ENCODE measurements at regions not wholly inside any gene's neighbourhood (a gene's known extent, or its start where the extent isn't known, plus 50 kb on each side); places are given as distances from the start of the nearest gene placed in this dataset.

DNA sequence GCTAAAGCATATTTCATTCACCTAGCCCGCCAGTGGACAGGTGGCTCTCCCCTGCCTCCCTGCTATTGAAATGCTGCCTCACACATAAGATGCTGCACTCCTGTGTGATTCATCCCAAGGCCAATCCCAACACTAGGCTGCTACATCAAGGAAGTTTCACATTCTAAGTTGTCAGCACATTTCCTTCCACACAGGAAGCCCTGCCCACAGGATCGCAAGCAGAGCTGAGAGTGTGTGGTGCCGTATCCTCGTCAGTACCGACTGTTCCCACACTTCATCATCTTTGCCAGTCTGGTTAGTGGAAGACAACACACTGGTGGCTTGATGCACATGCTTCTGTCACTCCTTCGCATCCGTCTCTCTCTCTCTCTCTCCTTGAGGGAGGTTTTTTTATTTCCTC is 194.3 kb upstream of the PPP2R2D start:
- DNase-seq: no peak

DNA sequence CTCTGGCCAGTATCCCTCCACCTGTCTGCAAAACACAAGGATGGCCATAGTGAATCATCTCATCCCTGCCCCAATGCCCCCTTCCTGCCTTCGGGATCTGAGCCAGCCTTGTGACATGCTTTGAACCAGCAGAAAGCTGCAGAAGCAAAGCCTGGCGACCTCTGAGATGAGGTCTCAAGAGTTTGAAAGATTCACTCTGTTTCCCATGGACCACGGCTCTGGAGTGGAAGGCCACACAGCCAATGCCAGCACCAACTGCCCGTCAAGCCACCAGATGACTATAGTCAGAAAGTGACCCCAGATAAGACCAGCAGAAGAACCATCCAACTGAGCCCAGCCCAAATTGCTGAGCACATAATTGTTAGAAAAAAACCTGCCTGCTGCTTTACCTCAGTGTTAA is 193.9 kb upstream of the PPP2R2D start:
- no peak for DNase-seq

DNA sequence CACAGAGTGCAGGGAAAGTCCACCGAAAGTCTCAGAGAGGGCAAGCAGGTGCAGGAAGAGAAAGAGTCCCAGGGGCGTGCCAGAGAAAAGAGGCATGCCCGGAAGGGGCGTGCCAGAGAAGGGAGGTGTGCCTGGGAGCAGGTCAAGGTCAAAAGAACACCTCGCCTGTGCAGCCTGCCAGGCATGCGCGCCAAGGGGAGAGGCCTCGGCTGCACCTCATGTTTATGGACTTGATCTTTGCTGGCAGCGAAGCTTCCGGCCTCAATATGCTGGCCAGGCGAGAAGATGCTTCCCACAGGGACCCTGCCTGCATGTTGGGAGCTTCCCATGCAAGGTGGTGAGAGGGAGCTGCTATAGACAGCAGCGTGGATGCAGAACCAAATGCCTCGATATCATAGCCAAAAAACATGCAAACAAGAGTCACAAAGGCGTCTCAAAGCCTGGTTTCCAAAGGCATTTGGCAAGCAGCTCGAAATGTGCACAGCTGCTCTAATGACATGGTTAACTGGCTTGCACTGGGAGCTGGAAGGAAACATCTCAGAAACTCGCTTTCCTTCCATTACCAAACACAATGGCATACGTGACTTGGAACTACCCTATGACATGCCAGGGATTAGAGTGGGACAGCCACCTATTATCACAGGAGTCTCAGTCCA is 192.5 kb upstream of the PPP2R2D start:
- peak; percentile 32 for DNase-seq

DNA sequence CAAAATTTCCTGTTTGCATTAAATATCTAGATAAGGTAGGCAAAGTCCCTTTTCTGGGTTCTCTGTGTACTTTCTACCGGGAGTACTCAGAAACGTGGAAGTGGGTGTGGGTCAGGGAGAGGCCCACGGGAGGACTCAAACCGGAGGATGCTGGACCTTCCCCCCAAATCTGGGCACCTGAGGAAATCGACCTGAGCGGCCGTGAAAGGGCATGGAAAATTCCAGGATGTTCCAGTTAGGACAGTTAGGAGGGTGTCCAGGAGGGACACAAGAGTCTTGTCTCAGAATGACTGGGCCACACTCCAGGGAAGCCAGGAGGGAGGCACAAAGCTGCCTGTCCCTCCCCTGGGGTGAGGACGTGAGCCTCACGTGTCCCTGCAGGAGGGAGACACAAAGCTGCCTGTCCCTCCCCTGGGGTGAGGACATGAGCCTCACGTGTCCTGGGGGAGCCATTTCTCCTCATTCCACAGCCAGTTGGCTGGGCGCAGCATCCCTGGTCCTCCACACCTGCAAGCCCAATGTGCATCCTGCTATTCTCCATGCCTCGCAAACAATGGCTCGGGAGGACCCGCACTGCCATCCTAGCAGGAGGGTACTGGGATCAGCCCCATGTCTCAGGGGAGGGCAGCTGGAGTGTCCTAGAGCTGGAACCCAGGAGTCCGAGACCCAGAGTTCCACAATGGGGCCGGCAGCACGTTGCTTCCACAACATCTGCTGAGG is 190.5 kb upstream of the PPP2R2D start:
- no peak for DNase-seq

DNA sequence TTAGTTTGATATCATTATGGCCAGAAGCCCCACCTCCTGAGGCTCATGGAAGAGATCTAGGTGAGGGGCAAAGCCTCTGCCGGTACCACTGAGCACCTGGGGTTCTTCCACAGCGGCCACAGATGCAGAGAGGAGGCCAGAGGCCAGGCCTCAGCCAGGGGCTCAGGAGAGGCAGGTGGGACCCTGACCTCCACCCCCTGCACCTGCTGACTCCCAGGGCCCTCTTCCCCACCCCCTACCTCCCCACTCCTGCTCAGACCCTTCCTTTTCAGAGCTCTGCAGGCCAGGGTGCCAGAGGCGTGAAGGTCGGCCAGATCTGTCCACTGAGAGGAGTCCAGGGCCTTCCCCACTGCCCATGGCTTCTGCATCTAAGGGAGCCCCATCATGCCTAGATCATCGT is 178.7 kb upstream of the PPP2R2D start:
- no peak for DNase-seq

DNA sequence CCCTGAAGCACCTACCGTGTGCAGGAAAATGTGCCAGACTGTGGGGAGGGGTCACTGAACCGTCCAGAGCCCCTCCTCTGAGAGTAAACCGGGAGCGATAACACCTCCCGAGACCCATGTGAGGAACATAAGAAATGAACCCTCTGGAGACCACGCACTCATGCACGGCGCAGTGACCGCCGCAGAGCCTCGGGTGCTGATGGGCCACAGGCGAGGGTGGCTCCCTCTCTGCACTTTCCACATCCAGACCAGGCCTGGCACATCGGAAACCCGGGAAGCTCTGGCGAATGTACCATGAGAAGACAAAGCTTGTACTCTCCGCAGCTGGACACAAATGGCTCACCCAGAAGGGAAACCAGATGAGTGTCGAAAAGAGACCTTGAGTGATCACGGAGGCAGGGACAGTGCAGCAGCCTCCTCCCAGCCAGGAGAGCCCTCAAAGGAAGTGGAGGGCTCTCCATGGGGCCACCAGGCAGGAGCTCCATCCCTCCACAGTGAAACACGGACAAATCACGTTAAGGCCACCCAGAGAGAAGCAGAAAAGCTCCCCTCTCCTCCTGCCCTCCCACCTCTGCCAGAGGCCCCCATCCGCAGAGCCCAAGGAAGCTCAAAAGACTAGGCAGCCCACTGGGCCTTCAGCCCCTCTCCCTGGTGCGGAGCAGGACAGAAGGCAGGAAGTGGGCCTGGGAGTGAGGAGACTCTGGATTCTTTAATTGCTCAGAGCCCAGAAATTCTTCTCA is 178.1 kb upstream of the PPP2R2D start:
- DNase-seq: no peak

DNA sequence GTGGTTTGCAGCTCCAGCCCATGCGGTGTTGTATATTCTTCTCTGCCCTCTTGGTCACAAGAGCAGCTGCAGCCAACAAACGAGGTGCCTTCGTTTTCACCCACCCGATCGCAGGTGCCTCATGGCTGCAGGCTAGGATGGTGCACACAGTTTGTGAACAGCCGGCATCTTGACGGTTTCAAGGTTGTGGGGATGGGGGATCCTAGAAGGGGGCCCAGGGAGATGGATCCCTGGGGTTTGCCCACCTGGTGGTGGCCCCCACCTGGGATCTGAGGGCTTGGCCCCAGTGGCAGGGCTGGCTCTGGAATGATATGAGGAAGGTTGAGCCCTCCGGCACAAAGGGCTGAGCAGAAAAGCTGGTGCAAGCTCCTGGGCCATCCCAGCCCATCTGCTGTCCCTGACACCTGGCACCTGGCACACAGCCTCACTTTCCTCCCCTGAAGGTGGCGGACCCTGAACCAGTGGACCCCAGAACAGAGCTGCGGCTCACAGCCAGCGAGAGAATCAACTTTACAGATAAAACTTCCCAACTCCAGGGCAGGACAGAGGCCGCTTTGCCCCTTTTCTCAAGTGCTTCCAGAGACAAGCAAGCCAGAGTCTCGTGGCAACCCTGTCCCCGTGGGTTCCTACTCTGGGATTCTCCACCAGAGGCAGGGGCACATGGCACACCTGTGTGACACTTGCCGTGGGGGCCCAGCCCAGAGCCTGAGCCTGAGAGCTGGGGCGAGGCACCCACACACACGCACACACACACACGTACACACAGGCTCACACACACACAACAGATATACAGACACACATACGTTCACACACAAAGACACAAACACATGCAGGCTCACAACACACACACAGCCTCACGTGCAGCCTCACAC is 177.3 kb upstream of the PPP2R2D start:
- DNase-seq: no peak

DNA sequence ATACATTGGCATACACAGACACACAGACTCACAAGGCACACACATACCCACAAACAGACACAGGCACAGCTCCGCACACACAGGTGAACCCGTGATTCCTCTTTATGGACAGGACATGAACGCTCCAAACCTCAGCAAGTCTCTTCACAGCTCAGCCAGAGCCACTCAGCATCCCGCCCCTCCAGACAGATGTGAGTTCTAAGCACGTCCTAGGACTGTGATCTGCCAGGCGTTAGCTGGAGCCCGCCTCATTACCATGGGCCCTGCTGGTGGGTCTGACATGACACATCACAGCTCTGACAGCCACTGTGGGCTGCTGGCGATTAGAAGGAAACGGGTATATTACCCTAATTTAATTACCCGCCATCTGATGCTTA is 176.7 kb upstream of the PPP2R2D start:
- no peak for DNase-seq

DNA sequence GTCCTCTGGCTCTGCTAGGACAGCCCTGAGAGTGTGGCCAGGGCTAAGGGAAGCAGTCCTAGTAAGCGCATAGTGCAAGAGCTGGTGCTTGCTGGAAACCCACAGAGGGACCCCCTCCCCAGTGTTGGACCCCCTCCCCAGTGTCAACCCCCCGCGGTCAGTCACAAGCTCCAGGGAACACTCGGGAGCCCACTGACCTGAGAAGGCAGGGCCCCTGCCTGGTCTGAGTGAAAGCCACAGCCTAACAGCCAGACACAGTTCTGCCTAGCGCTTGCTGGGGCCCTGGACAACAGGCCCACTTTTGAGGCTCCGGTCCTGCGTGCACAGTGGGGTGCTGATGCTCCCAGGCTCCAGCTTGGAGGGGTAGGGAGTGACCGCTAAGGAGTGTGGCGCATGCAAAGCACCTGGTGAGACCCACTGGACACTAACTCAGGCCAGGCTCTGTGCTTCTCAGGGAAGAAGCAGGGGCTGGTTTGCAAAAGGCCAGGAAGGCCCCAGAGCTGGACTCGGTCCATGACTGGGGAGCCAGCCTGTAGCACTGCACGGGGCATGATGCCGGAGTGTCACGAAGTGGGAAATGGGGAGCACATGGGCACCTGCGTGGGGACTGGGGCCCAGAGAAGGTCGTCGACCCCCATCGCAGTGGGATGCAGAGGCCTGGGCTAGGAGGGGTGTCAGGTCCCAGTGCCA is 175.8 kb upstream of the PPP2R2D start:
- DNase-seq: no peak

DNA sequence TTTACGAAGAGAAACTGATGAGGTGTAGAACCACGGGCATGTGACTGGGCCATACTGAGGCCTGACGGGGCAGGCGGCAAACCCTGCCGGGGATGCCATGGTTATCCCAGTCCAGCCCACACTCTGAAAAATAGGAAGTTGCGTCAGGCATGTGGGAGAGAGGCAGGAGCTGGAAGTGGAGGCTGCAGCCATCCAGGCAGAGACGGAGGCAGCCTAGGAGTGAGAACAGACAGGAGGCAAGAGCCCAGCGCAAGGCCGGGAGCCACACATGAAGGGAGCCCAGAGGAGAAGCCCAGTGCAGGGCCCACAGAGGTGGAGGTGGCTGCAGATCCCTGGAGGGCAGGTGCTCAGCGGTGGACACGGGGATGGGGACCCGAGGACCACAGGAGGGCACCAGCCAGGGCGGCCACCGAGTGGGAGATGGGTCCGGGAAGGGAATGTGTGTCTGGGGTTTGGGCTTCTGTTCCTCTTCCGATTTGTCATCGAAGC is 175.2 kb upstream of the PPP2R2D start:
- DNase-seq: no peak

DNA sequence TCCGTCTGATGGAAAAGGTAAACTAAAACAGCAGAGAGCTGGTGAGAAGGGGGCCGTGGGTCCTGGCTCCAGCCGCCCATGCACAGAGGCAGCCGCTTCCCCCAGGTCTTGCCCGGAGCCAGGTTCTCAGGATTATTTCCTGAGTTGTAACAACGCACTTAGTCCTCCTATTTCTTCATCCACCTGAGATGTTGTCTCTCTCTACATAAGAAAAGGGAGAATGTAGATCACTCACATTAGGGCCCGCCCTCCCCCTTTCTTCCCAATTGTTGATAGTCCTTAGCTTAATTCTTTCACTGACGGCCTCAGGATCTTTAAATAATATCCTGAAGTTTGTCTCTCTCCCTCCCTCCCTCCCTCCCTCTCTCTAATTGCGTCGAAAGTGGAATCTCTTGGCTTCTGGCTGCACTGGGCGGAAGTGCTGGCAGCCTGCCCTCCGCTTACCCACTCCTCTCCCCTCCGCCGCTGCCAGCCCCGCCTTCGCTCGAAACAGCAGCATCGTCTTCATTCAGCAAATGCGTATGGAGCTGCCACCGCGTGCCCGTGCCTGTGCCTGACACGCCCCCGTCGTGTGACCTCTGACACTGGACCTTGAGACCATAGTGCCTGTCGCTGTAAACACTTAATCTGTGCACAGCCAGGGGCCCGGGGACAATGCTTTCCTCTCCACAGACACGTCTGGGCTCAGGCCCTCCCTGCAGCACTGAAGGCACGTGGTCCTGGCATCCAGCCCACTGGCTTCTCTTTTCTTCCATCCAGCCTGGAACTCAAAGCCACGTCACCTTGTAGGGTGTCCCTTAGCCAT is 174.5 kb upstream of the PPP2R2D start:
- peak; percentile 76 for DNase-seq

DNA sequence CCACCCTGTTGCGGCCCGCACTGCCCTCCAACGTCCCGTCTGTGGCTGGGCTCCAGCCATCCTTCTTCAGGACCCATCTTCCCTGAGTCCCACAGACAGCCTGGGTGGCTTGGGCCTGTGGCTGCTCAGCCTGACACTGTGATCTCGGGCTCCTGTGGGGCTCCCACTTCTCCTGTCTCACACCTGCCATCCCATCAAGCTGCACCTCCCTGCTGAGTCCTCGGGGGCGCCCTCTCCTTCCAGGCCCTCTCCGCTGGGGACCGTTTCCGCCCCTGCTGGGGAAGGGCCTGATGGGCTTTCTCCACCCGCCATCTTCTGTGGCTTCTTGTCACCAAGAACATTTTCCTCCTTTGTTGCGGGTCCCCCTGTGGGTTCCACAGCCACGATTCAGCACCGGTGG is 173.8 kb upstream of the PPP2R2D start:
- DNase-seq: no peak

DNA sequence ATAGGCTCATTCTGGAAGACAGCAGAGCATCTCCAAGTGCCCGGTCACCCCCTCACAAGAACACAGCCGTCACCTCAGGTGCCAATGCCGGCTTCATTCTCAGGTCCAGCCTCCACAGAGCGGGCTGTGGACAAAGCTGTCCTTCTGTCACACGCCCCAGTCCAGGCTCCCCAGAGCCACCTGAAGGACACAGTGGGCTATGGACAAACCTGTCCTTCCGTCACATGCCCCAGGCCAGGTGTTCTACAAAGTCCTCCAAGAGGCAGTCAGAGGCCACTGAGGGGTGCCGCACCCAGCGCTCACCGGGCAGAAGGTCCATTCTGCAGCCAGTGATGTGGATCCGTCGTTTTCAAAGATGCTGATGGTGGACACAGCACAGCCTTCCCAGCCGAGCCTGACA is 173.2 kb upstream of the PPP2R2D start:
- no peak for DNase-seq

DNA sequence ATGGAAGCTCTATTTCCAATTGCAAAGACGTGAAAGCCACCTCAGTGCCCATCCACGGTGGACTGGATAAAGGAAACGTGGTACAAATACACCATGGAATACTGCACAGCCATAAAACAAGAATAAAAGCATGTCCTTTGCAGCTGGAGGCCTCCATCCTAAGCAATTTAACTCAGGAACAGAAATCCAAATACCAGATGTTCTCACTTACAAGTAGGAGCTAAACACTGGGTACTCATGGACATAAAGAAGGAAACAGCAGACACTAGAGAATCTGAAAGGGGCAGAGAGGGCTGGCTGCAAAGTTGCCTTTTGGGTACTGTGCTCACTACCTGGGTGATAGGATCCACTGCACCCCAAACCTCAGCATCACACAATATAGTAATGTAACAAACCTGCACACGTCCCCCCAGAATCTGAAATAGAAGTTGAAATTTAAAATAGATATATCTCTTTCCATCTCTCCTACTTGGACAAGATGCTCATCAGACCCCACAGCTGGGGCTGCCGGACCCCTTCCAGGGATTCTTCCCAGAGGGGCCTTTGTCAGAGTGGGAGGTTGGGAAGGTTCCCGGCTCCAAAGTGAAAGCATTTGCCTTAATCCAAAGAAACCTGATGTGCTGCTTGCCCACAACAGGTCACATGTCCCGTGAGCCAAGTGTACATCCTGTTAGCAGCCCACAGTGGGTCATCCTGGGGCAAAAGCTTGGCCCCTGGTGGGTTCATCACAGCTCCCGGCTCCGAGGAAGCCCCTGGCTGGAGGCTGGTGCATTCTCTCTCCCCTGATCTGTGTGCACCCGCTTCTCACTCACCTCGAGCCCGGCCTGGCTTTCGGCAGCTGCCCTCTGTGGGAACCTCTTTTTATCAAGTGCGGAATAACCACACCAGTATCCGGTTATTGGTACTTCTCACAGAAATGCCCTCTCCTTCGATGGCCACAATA is 172.3 kb upstream of the PPP2R2D start:
- peak; percentile 46 for DNase-seq

DNA sequence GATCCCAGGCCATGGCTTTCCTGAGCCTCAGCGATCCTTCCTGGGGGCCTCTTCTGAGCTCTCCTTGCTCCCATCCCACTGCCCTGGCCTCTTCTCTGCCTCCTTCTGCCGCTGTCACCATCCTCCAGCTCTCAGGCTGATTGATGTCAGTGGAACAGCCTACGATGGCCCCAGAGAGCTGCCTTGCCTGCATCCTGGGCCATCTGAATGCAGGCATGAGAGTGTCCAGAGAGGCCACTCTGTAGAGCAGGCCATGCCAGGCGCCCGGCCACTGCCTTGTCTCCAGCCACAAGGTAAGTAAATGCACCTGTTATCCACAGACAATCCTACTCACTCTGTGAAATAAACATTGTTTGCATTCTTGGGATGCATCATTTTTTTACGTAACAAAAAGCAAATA is 171.4 kb upstream of the PPP2R2D start:
- DNase-seq: no peak

DNA sequence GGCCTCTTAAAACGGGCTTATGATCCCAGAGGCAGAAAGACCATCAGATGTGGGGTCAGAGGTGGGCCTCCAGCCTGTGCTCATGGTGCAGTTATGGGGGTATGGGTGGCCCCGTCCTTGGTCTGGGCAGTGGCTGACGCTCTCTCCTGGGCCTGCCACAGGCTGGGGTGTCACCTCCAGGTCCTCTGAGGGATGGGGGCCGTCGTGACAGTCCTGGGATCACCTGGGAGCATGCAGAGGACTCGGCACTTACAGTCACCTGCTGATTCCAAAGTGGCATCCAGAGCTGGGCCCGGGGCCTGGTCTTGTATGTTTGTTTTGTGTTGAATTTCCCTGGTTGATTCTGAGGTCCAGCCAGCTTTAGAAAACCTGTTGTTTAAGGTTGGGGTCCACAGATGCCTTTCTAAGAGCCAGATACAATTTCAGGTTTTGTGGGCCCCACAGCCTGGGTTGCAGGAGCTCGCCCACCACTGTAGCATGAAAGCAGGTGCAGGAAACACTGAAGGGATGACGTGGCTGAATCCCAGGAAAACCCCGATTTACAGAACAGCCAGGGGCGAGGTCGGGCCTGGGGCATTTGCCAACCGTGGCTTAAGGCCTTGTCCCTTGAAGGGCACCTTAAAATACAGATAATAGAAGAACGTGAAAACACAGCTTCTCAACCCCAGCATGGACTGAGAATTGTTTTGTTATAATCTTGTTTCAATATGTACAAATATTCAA is 170.7 kb upstream of the PPP2R2D start:
- no peak for DNase-seq

DNA sequence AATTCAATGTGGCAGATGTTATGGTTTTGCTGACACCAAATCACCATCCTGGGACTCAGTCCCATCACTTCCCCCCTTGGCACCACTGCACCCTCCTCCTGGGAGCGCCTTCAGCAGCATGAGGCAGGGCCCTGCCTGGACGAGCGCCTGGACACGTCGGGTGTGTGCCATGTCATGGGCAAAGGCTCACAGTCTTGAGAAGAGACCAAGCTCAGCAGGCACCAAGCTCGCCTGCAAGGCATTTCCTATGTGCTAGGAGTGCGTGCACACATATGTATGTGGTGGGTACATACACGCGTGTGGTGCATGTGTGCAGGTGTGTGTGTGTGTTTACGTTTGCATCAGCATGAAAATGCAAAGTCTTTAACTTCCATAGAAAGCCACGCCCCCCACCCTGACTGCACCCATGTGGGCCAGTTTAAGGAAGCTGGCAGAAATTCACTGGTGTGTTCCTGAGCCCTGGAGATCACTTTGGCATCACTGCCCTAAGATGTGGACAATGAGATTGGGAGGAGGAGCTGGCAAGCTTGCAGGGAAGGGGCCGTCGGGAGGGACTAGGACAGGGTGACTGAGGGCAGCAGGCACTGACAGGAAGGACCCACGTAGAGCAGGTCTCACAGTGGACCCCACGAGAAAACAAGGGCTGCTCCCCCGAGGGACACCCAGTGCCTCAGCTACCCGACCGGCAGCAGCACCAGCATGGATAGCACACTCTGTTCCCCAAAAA is 169.9 kb upstream of the PPP2R2D start:
- DNase-seq: no peak
